ENCODE measurements at regions not wholly inside any gene's neighbourhood (a gene's known extent, or its start where the extent isn't known, plus 50 kb on each side); places are given as distances from the start of the nearest gene placed in this dataset.
"Not testable (repeated sequence)": the region's sequence is repeated elsewhere in the genome, so short reads cannot be mapped to it uniquely, and the experiment has no call there.

GRCh38 chr14:28340816-28341215 lies 425.8 kb upstream of the FOXG1 start:
- no peak for DNase-seq (ENCODE audit: low spot score)

- peak; percentile 27 for DNase-seq (ENCODE audit: low spot score)
Observed at GRCh38 chr14:28344381-28344780, 422.2 kb upstream of the FOXG1 start.

GRCh38 chr14:28348797-28349196 lies 417.8 kb upstream of the FOXG1 start:
- DNase-seq (ENCODE audit: low spot score), result no peak

- no peak for DNase-seq (ENCODE audit: low spot score)
Observed at GRCh38 chr14:28356819-28357218, 409.8 kb upstream of the FOXG1 start.

GRCh38 chr14:28361486-28361885 lies 405.1 kb upstream of the FOXG1 start:
- DNase-seq (ENCODE audit: low spot score), result no peak

- DNase-seq (ENCODE audit: low spot score), result no peak
Observed at GRCh38 chr14:28365510-28365909, 401.1 kb upstream of the FOXG1 start.

- DNase-seq (ENCODE audit: low spot score), result no peak
Observed at GRCh38 chr14:28373721-28374120, 392.9 kb upstream of the FOXG1 start.

GRCh38 chr14:28375295-28375694 lies 391.3 kb upstream of the FOXG1 start:
- no peak for DNase-seq (ENCODE audit: low spot score)

GRCh38 chr14:28381656-28382055 lies 384.9 kb upstream of the FOXG1 start:
- no peak for DNase-seq (ENCODE audit: low spot score)

GRCh38 chr14:28382444-28383190 lies 384.0 kb upstream of the FOXG1 start:
- DNase-seq (ENCODE audit: low spot score), result no peak

- DNase-seq (ENCODE audit: low spot score), result no peak
Observed at GRCh38 chr14:28398506-28398905, 368.1 kb upstream of the FOXG1 start.

GRCh38 chr14:28401705-28402104 lies 364.9 kb upstream of the FOXG1 start:
- DNase-seq (ENCODE audit: low spot score), result not testable (repeated sequence)

- no peak for DNase-seq (ENCODE audit: low spot score)
Observed at GRCh38 chr14:28406196-28406595, 360.4 kb upstream of the FOXG1 start.

GRCh38 chr14:28407031-28407825 lies 359.4 kb upstream of the FOXG1 start:
- no peak for DNase-seq (ENCODE audit: low spot score)

- no peak for DNase-seq (ENCODE audit: low spot score)
Observed at GRCh38 chr14:28407996-28408395, 358.6 kb upstream of the FOXG1 start.

GRCh38 chr14:28412077-28412476 lies 354.5 kb upstream of the FOXG1 start:
- DNase-seq (ENCODE audit: low spot score), result no peak

GRCh38 chr14:28426960-28427359 lies 339.6 kb upstream of the FOXG1 start:
- no peak for DNase-seq (ENCODE audit: low spot score)

GRCh38 chr14:28436821-28437220 lies 329.8 kb upstream of the FOXG1 start:
- DNase-seq (ENCODE audit: low spot score), result no peak

- DNase-seq (ENCODE audit: low spot score), result no peak
Observed at GRCh38 chr14:28461389-28461788, 305.2 kb upstream of the FOXG1 start.

GRCh38 chr14:28467611-28468010 lies 299.0 kb upstream of the FOXG1 start:
- DNase-seq (ENCODE audit: low spot score), result no peak

- DNase-seq (ENCODE audit: low spot score), result no peak
Observed at GRCh38 chr14:28468191-28469151, 298.1 kb upstream of the FOXG1 start.

Data from kidney tubule cell (primary cell).